Midbrain (tissue), 1 donor: ENCODE measurements at regions not wholly inside any gene's neighbourhood (a gene's known extent, or its start where the extent isn't known, plus 50 kb on each side); places are given as distances from the start of the nearest gene placed in this dataset.
"Not testable (repeated sequence)": the region's sequence is repeated elsewhere in the genome, so short reads cannot be mapped to it uniquely, and the experiment has no call there.

Experiments used
- DNase-seq: peaks from one replicate; lab custom pipeline; 2025; lab: John Stamatoyannopoulos, UW

GRCh38 chr10:9289811-9290210 lies 1235.3 kb downstream of the GATA3 start:
- DNase-seq, result no peak

- no peak for DNase-seq
These were observed 1236.6 kb downstream of the GATA3 start for GRCh38 chr10:9291081-9291480.

DNA sequence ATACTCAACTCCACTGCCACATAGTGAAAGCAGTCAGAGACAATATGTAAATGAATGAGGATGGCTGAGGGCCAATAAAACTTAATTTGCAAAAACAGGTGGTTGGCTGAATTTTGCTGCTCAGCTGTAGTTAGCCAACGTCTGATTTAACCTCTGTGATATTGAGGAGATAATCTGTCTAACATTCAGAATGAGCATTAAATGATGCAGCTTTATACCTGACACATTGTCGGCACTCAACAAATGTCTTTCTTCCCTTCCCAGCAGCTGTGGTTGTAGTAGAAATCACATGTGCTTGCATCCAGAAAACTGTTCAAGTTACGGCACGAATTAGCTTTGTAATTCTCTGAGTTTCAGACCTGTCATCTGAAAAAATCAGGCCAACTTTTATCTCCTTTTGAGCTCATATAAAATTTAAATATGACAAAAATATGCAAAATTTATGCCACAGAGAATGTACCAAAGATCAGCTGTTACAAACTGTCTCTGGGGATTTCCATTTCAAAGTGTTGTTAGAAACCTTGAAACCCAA lies 1239.7 kb downstream of the GATA3 start:
- DNase-seq, result peak; percentile 4

GRCh38 chr10:9294865-9295264 lies 1240.4 kb downstream of the GATA3 start:
- DNase-seq, result no peak

GRCh38 chr10:9296190-9296589 lies 1241.7 kb downstream of the GATA3 start:
- DNase-seq, result no peak

DNA sequence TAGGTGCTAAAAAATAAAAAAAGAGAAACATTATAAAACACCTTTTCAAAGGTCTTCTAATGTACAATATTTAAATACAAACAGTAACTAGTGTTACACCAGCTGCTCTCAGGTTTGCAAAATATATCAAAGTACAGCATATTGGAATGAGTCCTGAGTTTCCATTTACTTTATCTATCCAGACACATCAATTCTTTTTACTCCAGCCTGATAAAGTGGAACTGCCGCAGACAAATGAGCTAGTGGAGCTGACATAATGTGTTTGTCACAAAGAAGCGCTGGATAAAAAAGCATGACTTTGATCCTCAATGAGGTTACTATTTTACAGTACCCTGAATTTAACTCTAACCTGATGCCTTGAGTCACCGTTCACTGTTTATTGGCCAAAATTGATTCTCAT lies 1243.1 kb downstream of the GATA3 start:
- no peak for DNase-seq

- no peak for DNase-seq
These were observed 1245.5 kb downstream of the GATA3 start for GRCh38 chr10:9299966-9300365.

DNA sequence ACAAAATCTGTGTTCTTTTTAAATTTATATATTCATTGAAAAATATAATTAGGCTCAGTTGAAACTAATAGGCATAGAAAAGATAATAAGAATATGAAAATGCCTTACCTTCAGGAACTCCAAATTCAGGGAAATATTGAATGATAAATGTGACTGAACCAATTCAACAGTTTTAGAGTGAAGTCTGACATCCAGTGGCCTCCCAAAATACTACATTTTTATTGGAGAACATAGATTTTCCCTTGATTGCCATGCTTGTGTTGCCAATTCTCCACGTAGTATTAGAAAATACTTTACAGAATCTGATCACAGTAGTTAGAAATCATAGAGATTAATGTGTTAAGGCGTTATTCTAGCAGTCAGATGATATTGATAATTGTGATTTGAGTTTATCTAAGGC lies 1246.7 kb downstream of the GATA3 start:
- DNase-seq, result peak; percentile 28

GRCh38 chr10:9301554-9301953 lies 1247.1 kb downstream of the GATA3 start:
- DNase-seq, result no peak

- DNase-seq, result peak; percentile 69
These were observed 1247.8 kb downstream of the GATA3 start for GRCh38 chr10:9302140-9302746.

DNA sequence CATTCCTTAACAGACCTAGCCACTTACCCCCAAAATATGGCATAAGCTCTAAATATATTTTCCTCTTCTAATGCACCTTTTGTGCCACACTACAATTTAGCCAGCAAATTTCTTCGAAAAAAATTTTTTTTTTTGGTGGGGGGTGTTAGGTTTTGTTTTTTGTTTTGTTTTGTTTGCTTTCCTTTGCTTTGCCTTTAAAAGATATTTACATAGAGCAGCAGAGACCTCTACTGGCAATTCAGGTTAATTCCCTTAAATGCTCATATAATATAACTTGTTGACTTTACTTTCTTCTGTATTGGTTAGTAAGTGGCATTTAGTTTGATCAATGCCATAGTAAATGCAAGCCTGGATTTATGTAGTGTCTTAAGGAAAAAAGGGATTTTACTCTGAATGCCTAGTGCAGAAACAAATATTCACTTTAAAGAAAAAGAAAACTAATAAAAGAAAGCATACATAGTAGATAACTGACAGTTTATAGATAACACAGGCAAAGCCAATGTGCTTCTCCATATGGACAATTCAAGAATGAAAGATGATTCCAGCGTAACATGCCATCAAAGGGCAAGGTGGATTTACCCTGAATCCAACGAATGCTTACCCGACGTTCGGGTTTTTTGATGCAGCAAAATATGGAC lies 1250.6 kb downstream of the GATA3 start:
- DNase-seq, result peak; percentile 10

- no peak for DNase-seq
These were observed 1257.4 kb downstream of the GATA3 start for GRCh38 chr10:9311702-9312499.

- DNase-seq, result no peak
These were observed 1260.8 kb downstream of the GATA3 start for GRCh38 chr10:9315292-9315691.

- peak; percentile 26 for DNase-seq
These were observed 1277.1 kb downstream of the GATA3 start for GRCh38 chr10:9331583-9332008.

DNA sequence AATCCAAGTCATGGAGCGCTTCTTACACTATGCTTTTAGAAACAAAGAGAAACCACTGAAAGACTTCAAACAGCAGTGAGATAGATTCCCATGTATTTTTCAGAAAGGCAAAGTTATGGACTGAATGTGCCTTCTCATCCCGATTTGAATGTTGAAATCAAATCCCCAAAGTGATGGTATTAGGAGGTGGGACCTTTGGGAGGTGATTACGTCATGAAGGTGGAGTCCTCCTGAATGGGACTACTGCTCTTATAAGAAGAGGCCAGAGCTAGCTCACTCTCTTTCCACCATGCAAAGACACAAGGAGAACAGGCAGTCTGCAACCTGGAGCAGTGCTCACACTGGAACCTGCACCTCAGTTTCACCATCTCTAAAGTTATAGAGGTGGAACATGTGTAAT lies 1279.8 kb downstream of the GATA3 start:
- no peak for DNase-seq

DNA sequence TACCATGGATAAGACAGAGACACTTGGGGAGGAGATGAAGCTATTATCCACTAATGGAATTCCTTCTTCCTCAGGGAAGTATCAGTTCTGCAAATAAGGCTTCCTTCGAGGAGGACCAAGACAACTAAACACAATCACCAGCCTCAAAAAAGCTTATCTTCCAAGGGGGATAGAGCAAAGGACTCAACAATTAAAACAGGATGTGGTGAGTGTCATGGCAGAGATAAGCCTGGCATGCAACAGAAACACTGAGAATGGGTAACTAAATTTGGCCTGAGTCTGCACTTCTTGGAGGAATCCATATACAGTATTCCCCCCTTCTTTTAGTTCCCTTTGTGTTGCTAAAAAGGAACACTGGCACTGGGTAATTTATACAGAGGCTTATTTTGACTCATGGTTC lies 1285.2 kb downstream of the GATA3 start:
- no peak for DNase-seq

DNA sequence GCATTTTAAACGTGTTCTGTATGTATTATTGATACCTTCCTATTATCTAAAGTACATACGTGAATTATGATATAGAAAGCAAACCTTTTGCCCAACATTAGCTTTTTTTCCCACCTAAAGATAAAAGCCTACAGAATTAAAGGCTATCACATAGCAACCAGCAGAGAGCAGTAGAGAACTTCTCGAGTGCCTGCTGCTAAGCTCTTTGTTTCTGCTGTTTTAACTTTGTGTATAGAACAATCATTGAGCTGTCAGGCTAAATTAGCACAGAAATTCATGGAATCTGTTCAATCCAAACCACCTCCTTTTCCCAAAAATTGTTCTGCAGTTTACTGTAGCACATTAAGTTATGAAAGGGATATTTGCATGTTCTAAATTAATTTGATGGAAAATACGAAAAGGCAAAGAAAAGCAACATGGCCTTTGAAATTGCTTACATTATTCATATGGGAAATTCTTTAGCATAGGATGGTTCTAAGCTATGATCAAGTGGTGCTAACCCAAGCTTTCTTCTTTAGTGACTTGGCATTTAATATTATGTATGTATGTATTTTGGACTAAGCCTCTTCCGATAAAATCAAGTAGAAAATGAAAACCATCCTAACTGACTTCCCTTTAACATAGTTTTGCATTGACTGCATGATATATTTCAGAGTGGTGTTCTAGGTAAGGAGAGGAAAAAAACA lies 1288.5 kb downstream of the GATA3 start:
- DNase-seq, result peak; percentile 52

GRCh38 chr10:9347933-9348332 lies 1293.4 kb downstream of the GATA3 start:
- DNase-seq, result not testable (repeated sequence)

GRCh38 chr10:9357471-9357870 lies 1303.0 kb downstream of the GATA3 start:
- no peak for DNase-seq

- DNase-seq, result no peak
These were observed 1308.2 kb downstream of the GATA3 start for GRCh38 chr10:9362721-9363120.

GRCh38 chr10:9379183-9379582 lies 1324.7 kb downstream of the GATA3 start:
- DNase-seq, result no peak
